MM.1S (cell line): ENCODE measurements at regions not wholly inside any gene's neighbourhood (a gene's known extent, or its start where the extent isn't known, plus 50 kb on each side); places are given as distances from the start of the nearest gene placed in this dataset.

Experiments used
- EZH2 ChIP-seq: fragments of 300-600 bp; sonication (generic); optimal IDR thresholded peaks from 2 replicates; pipeline ENCODE3; 2017; ENCODE audit warnings: low read depth, mild to moderate bottlenecking, antibody characterized with exemption, low read length, mixed read lengths
- EZH2phosphoT487 ChIP-seq: fragments of 300-600 bp; sonication (generic); IDR thresholded peaks from 2 replicates; pipeline ENCODE4 v1.6.1; 2018; ENCODE audit warnings: antibody characterized with exemption, low read length
- TF ChIP-seq, protein P1 (sequence below): fragments of 300-600 bp; sonication (generic); IDR thresholded peaks from 2 replicates; pipeline ENCODE4 v1.5.1; 2016; ENCODE audit warnings: antibody characterized with exemption, low read length, mixed read lengths

DNA sequence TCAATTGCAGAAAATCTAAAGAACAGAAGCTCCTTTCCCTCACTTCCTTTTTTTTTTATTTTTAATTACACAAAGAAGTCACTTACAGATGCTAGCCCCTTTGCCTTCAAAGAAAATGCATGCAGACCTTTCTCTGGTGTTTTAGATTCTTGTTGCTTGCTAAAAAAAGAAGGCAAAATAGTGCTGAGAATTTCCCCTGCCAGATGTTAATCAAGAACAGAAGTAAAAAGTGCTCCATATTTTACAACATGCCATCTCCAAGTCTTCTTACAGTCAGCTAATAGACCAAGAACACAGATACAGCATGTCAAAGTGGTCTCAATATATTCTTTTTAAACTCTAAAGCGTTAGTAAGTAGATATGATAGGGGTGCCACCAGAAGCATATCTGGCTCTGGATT, 142.8 kb upstream of the RGMB start:
- TF ChIP-seq, protein P1, sequence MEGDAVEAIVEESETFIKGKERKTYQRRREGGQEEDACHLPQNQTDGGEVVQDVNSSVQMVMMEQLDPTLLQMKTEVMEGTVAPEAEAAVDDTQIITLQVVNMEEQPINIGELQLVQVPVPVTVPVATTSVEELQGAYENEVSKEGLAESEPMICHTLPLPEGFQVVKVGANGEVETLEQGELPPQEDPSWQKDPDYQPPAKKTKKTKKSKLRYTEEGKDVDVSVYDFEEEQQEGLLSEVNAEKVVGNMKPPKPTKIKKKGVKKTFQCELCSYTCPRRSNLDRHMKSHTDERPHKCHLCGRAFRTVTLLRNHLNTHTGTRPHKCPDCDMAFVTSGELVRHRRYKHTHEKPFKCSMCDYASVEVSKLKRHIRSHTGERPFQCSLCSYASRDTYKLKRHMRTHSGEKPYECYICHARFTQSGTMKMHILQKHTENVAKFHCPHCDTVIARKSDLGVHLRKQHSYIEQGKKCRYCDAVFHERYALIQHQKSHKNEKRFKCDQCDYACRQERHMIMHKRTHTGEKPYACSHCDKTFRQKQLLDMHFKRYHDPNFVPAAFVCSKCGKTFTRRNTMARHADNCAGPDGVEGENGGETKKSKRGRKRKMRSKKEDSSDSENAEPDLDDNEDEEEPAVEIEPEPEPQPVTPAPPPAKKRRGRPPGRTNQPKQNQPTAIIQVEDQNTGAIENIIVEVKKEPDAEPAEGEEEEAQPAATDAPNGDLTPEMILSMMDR = no peak
- TF ChIP-seq EZH2 (no peak), EZH2phosphoT487 (no peak)
